GM23248 (cell line): ENCODE measurements at regions not wholly inside any gene's neighbourhood (a gene's known extent, or its start where the extent isn't known, plus 50 kb on each side); places are given as distances from the start of the nearest gene placed in this dataset.

Source experiments
- EZH2 ChIP-seq: fragments of 200-600 bp; sonication (generic); IDR thresholded peaks from 2 replicates; pipeline ENCODE4 v1.6.1; 2018; ENCODE audit warnings: antibody characterized with exemption, mild to moderate bottlenecking; ENCODE audit not compliant: insufficient read depth, poor library complexity, severe bottlenecking
- EZH2phosphoT487 ChIP-seq: fragments of 200-600 bp; sonication (generic); IDR thresholded peaks from 2 replicates; pipeline ENCODE4 v1.6.1; 2018; ENCODE audit warnings: antibody characterized with exemption, moderate library complexity, mild to moderate bottlenecking, low read depth; ENCODE audit not compliant: insufficient read depth

DNA sequence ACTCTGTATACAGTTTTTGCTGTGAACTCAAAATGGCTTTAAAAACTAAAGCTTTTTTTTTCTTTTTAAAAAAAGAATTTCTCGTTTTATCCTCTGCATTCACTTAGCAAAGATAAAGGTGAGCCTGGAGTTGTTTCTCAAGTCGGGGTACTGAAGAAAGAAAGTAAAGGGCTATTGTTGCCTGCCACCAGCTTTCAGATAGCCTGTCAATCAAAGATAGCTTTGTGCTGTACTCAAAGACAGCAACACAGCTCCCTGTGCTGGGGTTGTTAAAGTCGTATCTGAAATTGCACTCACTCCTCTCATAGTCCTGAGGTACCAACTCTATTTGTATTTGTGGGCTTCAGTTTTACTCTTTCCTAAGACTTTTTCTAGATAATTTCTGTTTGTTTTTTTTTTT, 710.1 kb upstream of the ID4 start:
- no peak for TF ChIP-seq EZH2
- no peak for TF ChIP-seq EZH2phosphoT487
